ENCODE measurements at regions not wholly inside any gene's neighbourhood (a gene's known extent, or its start where the extent isn't known, plus 50 kb on each side); places are given as distances from the start of the nearest gene placed in this dataset.

DNA sequence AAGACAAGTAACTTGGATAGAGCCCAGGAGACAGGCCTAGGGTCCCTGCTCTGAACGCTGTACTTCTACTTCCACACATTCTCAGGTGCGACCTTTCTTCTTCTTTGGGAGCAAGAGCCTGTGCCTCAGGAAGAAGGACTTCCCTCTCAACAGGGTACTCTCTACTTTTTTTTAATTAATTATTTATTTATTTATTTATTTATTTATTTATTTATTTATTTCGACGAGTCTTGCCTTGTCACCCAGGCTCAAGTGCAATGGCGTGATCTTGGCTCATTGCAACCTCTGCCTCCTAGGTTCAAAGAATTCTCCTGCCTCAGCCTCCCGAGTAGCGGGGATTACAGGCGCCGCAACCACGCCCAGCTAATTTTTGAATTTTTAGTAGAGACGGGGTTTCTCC lies 361.6 kb downstream of the FAM72C start:
- CTCF ChIA-PET (ENCODE audit: partially characterized antibody), result no interaction called here
- H2BK5ac ChIP-seq (ENCODE audit: low read depth, low read length), result no peak overlapping the region
- TF ChIP-seq CHD2 (IDR thresholded peaks at IDR 0.05; ENCODE audit: low read length) (no peak), SIN3A (conservative IDR thresholded peaks at IDR 0.05 in 1 of 2, IDR thresholded peaks at IDR 0.05 in 1 of 2; ENCODE audit: low read depth in 1 of 2, low read length in 2 of 2) (no peak), FOSL1 (IDR thresholded peaks at IDR 0.05; ENCODE audit: insufficient read depth, low read depth, low read length) (no peak), RFX5 (IDR thresholded peaks at IDR 0.05; ENCODE audit: borderline replicate concordance, low read depth, low read length) (no peak), HDAC6 (IDR thresholded peaks at IDR 0.05; ENCODE audit: low read depth, low read length) (no peak), SIX5 (IDR thresholded peaks at IDR 0.05; ENCODE audit: low read depth, low read length) (no peak), SUZ12 (IDR thresholded peaks at IDR 0.05; ENCODE audit: low read length) (no peak), EGR1 (IDR thresholded peaks at IDR 0.05; ENCODE audit: borderline replicate concordance, low read depth, low read length) (no peak), CREB1 (IDR thresholded peaks at IDR 0.05) (no peak), TCF12 (IDR thresholded peaks at IDR 0.05; ENCODE audit: low read depth, low read length) (no peak), ZNF274 (IDR thresholded peaks at IDR 0.05; ENCODE audit: borderline replicate concordance, extremely low read depth, low read length) (no peak), SRF (IDR thresholded peaks at IDR 0.05; ENCODE audit: low read depth, low read length) (no peak)
- TF ChIP-seq, protein P1, sequence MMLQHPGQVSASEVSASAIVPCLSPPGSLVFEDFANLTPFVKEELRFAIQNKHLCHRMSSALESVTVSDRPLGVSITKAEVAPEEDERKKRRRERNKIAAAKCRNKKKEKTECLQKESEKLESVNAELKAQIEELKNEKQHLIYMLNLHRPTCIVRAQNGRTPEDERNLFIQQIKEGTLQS (IDR thresholded peaks at IDR 0.05; ENCODE audit: insufficient read depth, low read depth, low read length), result no peak
- TF ChIP-seq, protein P2, sequence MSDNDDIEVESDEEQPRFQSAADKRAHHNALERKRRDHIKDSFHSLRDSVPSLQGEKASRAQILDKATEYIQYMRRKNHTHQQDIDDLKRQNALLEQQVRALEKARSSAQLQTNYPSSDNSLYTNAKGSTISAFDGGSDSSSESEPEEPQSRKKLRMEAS (IDR thresholded peaks at IDR 0.05), result no peak
- TF ChIP-seq, protein P3, sequence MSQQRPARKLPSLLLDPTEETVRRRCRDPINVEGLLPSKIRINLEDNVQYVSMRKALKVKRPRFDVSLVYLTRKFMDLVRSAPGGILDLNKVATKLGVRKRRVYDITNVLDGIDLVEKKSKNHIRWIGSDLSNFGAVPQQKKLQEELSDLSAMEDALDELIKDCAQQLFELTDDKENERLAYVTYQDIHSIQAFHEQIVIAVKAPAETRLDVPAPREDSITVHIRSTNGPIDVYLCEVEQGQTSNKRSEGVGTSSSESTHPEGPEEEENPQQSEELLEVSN (IDR thresholded peaks at IDR 0.05), result no peak

More for the DNA sequence above, 361.6 kb downstream of the FAM72C start:
- Histone ChIP-seq H3K23ac (ENCODE audit: insufficient read length) (no peak overlapping the region), H3K27ac (ENCODE audit: low read depth, low read length) (no peak overlapping the region), H3K27me3 (replicated peaks in 1 of 4; ENCODE audit: control insufficient read depth in 3 of 4, extremely low read depth in 1 of 4, insufficient read depth in 3 of 4, low read length in 3 of 4) (no peaks in the 10 kb centered on the region), H3K79me1 (ENCODE audit: low read depth, low read length) (no peaks in the 10 kb centered on the region), H2BK12ac (ENCODE audit: low read depth, low read length) (no peak overlapping the region), H3K9ac (replicated peaks in 1 of 4; ENCODE audit: extremely low read depth in 1 of 4, low read depth in 3 of 4, low read length in 3 of 4) (no peak overlapping the region), H2BK20ac (ENCODE audit: low read length) (no peak overlapping the region), H4K91ac (replicated peaks; ENCODE audit: insufficient read length, low read length) (no peak overlapping the region), H3K79me2 (ENCODE audit: control insufficient read depth in 1 of 2, insufficient read depth in 2 of 2, low read length in 2 of 2) (no peaks in the 10 kb centered on the region), H3K4ac (replicated peaks; ENCODE audit: insufficient read length, low read depth, low read length) (no peak overlapping the region), H3K14ac (ENCODE audit: insufficient read length) (no peak overlapping the region), H3K36me3 (ENCODE audit: control insufficient read depth in 2 of 4, insufficient read depth in 4 of 4, low read length in 3 of 4) (no peaks in the 10 kb centered on the region), H3K56ac (replicated peaks; ENCODE audit: insufficient read length, low read depth, low read length) (no peak overlapping the region), H3K4me3 (ENCODE audit: extremely low read depth in 1 of 4, insufficient read depth in 2 of 4, low read depth in 3 of 4, low read length in 4 of 4) (no peak overlapping the region), H3K4me2 (ENCODE audit: insufficient read depth in 1 of 2, low read depth in 2 of 2, low read length in 2 of 2) (no peak overlapping the region), H2AK5ac (ENCODE audit: low read depth, low read length) (no peak overlapping the region), H2AFZ (ENCODE audit: low read length) (no peak overlapping the region), H4K8ac (ENCODE audit: extremely low read depth, insufficient read depth, low read length) (no peak overlapping the region), H4K20me1 (replicated peaks in 1 of 2; ENCODE audit: control insufficient read depth in 1 of 2, insufficient read depth in 2 of 2, low read length in 2 of 2) (no peaks in the 10 kb centered on the region), H3K23me2 (ENCODE audit: low read depth, low read length) (no peaks in the 10 kb centered on the region), H3K9me3 (ENCODE audit: insufficient read depth in 2 of 2, low read depth in 1 of 2, low read length in 1 of 2) (peaks cover 0 to 39% of the 10 kb centered on the region in 2 experiments; a peak in 2 of 4 replicates), H2BK120ac (replicated peaks; ENCODE audit: low read depth, low read length) (no peak overlapping the region), H2BK15ac (ENCODE audit: low read length) (no peak overlapping the region), H4K5ac (ENCODE audit: insufficient read length, low read depth, low read length) (no peak overlapping the region), H3K18ac (ENCODE audit: extremely low read depth, low read length) (no peak overlapping the region), H3K4me1 (replicated peaks in 1 of 4; ENCODE audit: control insufficient read depth in 3 of 4, insufficient read depth in 4 of 4, low read length in 3 of 4) (no peaks in the 10 kb centered on the region)
- POLR2A ChIA-PET (ENCODE audit: partially characterized antibody), result no interaction called here
- no peak for FAIRE-seq
- 92% methylated on average over 7 of the region's 11 CpGs; no CpG with 5 or more reads in 1 of the 2 experiments for WGBS, 2 experiments (ENCODE audit: extremely low coverage in 1 of 2, insufficient coverage in 1 of 2, insufficient read length in 1 of 2, insufficient replicate concordance in 2 of 2, low coverage in 1 of 2, low lambda C conversion rate in 2 of 2, missing lambda C conversion rate in 1 of 2)
- no peak for DNase-seq (ENCODE audit: low read depth in 1 of 2, low spot score in 2 of 2)
